H9 (cell line): ENCODE measurements at regions not wholly inside any gene's neighbourhood (a gene's known extent, or its start where the extent isn't known, plus 50 kb on each side); places are given as distances from the start of the nearest gene placed in this dataset.

Source experiments
- DNase-seq: peaks from one replicate; pipeline ENCODE4 v3.0.0-alpha.2; 2017
- H2AFZ ChIP-seq: one replicate; pipeline ENCODE4 v1.6.1; 2013; ENCODE audit warnings: mild to moderate bottlenecking, low read length, control low read depth, moderate library complexity
- H2AK5ac ChIP-seq: 2 replicates; pipeline ENCODE4 v1.6.1; 2013; ENCODE audit warnings: low read length, control low read depth, mixed read lengths; ENCODE audit not compliant: insufficient read length
- H2BK120ac ChIP-seq: one replicate; pipeline ENCODE4 v1.6.1; 2013; ENCODE audit warnings: low read depth, mild to moderate bottlenecking, low read length, control low read depth, inconsistent platforms; ENCODE audit not compliant: poor library complexity, severe bottlenecking
- H2BK12ac ChIP-seq: 2 replicates; pipeline ENCODE4 v1.6.1; 2013; ENCODE audit warnings: low read length, control low read depth, mixed read lengths, low read depth; ENCODE audit not compliant: insufficient read length
- H2BK15ac ChIP-seq: 2 replicates; pipeline ENCODE4 v1.6.1; 2013; ENCODE audit warnings: low read depth, low read length, control low read depth
- H2BK20ac ChIP-seq: one replicate; pipeline ENCODE4 v1.6.1; 2013; ENCODE audit warnings: low read depth, mild to moderate bottlenecking, low read length, control low read depth, inconsistent platforms; ENCODE audit not compliant: poor library complexity, severe bottlenecking
- H2BK5ac ChIP-seq: 2 replicates; pipeline ENCODE4 v1.6.1; 2013; ENCODE audit warnings: low read length, control low read depth, mixed read lengths; ENCODE audit not compliant: insufficient read length
- H3K14ac ChIP-seq: 2 replicates; pipeline ENCODE4 v1.6.1; 2013; ENCODE audit warnings: low read length, control low read depth; ENCODE audit not compliant: insufficient read depth
- H3K18ac ChIP-seq: 2 replicates; pipeline ENCODE4 v1.6.1; 2013; ENCODE audit warnings: low read depth, mild to moderate bottlenecking, mixed read lengths, low read length, control low read depth; ENCODE audit not compliant: insufficient read length
- H3K23ac ChIP-seq: 2 replicates; pipeline ENCODE4 v1.6.1; 2013; ENCODE audit warnings: low read length, control low read depth, mixed read lengths, low read depth; ENCODE audit not compliant: insufficient read length
- H3K23me2 ChIP-seq: 2 replicates; pipeline ENCODE4 v1.6.1; 2013; ENCODE audit warnings: low read depth, mild to moderate bottlenecking, mixed read lengths, low read length, control low read depth; ENCODE audit not compliant: insufficient read length, poor library complexity, severe bottlenecking
- H3K27ac ChIP-seq: 2 replicates; pipeline ENCODE4 v1.5.1; 2013; ENCODE audit warnings: low read length, control low read depth, mixed read lengths, low read depth; ENCODE audit not compliant: insufficient read length
- H3K27me3 ChIP-seq: 2 replicates; pipeline ENCODE4 v1.6.1; 2013; ENCODE audit warnings: low read length, control low read depth, inconsistent platforms; ENCODE audit not compliant: insufficient read depth
- H3K4ac ChIP-seq: 2 replicates; pipeline ENCODE4 v1.6.1; 2013; ENCODE audit warnings: low read depth, mild to moderate bottlenecking, control low read depth, inconsistent platforms, low read length, moderate library complexity
- H3K4me1 ChIP-seq: 2 replicates; pipeline ENCODE4 v1.6.1; 2013; ENCODE audit warnings: low read length, control low read depth, inconsistent platforms; ENCODE audit not compliant: insufficient read depth
- H3K4me2 ChIP-seq: 2 replicates; pipeline ENCODE4 v1.6.1; 2013; ENCODE audit warnings: low read length, control low read depth, mixed read lengths; ENCODE audit not compliant: insufficient read length, insufficient read depth
- H3K56ac ChIP-seq: 2 replicates; pipeline ENCODE4 v1.6.1; 2013; ENCODE audit warnings: low read depth, mild to moderate bottlenecking, mixed read lengths, low read length, control low read depth; ENCODE audit not compliant: insufficient read length
- H3K79me1 ChIP-seq: 2 replicates; pipeline ENCODE4 v1.6.1; 2013; ENCODE audit warnings: low read depth, mild to moderate bottlenecking, moderate library complexity, low read length, control low read depth, inconsistent platforms; ENCODE audit not compliant: insufficient read depth, poor library complexity, severe bottlenecking
- H3K79me2 ChIP-seq: 2 replicates; pipeline ENCODE4 v1.6.1; 2013; ENCODE audit warnings: low read length, control low read depth, inconsistent platforms; ENCODE audit not compliant: insufficient read depth
- H3K9ac ChIP-seq: 2 replicates; pipeline ENCODE4 v1.6.1; 2013; ENCODE audit warnings: low read length, control low read depth, mixed read lengths; ENCODE audit not compliant: insufficient read length; ENCODE audit errors: extremely low read depth
- H3K9me3 ChIP-seq: one replicate; pipeline ENCODE4 v1.6.1; 2013; ENCODE audit warnings: low read depth, low read length, inconsistent platforms; ENCODE audit not compliant: control insufficient read depth
- H3T11ph ChIP-seq: one replicate; pipeline ENCODE4 v1.6.1; 2013; ENCODE audit warnings: mild to moderate bottlenecking, low read length, control low read depth, inconsistent platforms
- H4K20me1 ChIP-seq: one replicate; pipeline ENCODE4 v1.6.1; 2013; ENCODE audit not compliant: control insufficient read depth, insufficient read length, insufficient read depth
- H4K5ac ChIP-seq: 2 replicates; pipeline ENCODE4 v1.6.1; 2013; ENCODE audit warnings: low read depth, mild to moderate bottlenecking, mixed read lengths, low read length, control low read depth; ENCODE audit not compliant: insufficient read length
- H4K8ac ChIP-seq: replicated peaks from 2 replicates; pipeline ENCODE4 v1.6.1; 2013; ENCODE audit warnings: low read length, control low read depth, mixed read lengths, low read depth; ENCODE audit not compliant: insufficient read length
- H4K91ac ChIP-seq: 2 replicates; pipeline ENCODE4 v1.6.1; 2013; ENCODE audit warnings: low read depth, mild to moderate bottlenecking, moderate library complexity, mixed read lengths, low read length, control low read depth; ENCODE audit not compliant: insufficient read length
- H3K27ac Mint-ChIP-seq, 3 experiments: 2 replicates in 2 of 3; 3 replicates in 1 of 3; pipeline ENCODE4 v1.8.0; 2020 to 2021; ENCODE audit warnings: mixed read lengths in 3 of 3, mild to moderate bottlenecking in 1 of 3, moderate library complexity in 1 of 3
- H3K27me3 Mint-ChIP-seq: 2 replicates; pipeline ENCODE4 v1.8.0; 2021; ENCODE audit warnings: low read depth, mild to moderate bottlenecking, moderate library complexity, mixed read lengths
- H3K36me3 Mint-ChIP-seq, 3 experiments: 2 replicates in 2 of 3; 3 replicates in 1 of 3; pipeline ENCODE4 v1.8.0; 2020 to 2021; ENCODE audit warnings: low read depth in 3 of 3, mixed read lengths in 3 of 3; ENCODE audit not compliant: insufficient read depth in 1 of 3
- H3K4me1 Mint-ChIP-seq, 2 experiments: 2 replicates each; pipeline ENCODE4 v1.8.0; 2020; ENCODE audit warnings: mixed read lengths in 2 of 2
- H3K4me3 Mint-ChIP-seq, 2 experiments: 2 replicates in 1 of 2; 3 replicates in 1 of 2; pipeline ENCODE4 v1.8.0; 2020 to 2021; ENCODE audit warnings: mild to moderate bottlenecking in 2 of 2, mixed read lengths in 2 of 2, moderate library complexity in 1 of 2
- H3K9me3 Mint-ChIP-seq, 2 experiments: 2 replicates in 1 of 2; 3 replicates in 1 of 2; pipeline ENCODE4 v1.8.0; 2020; ENCODE audit warnings: mild to moderate bottlenecking in 2 of 2, mixed read lengths in 2 of 2, moderate library complexity in 1 of 2
- CTCF ChIP-seq: fragments of 200-600 bp; sonication (generic); conservative IDR thresholded peaks from 3 replicates; pipeline ENCODE4 v1.8.0; 2021; ENCODE audit warnings: antibody characterized with exemption, mild to moderate bottlenecking
- WGBS: extraction: QIAGEN DNeasy Blood & Tissue Kit; methylation state at CpG from one replicate; pipeline ENCODE4 v1.1.7; 2013; ENCODE audit warnings: missing lambda C conversion rate, low lambda C conversion rate, mixed read lengths; ENCODE audit not compliant: insufficient read length; ENCODE audit errors: extremely low coverage; 5-methylcytosine and 5-hydroxymethylcytosine counted together

- no peak overlapping the region for H3K9ac ChIP-seq
- no peak overlapping the region for H2AFZ ChIP-seq
- no peaks in the 10 kb centered on the region for H3K9me3 ChIP-seq
- no peaks in the 10 kb centered on the region for H3K27me3 ChIP-seq
- H3K4ac ChIP-seq, result no peak overlapping the region
- no peaks in the 10 kb centered on the region for H3K79me2 ChIP-seq
- H3K23me2 ChIP-seq, result no peaks in the 10 kb centered on the region
- H3K23ac ChIP-seq, result no peak overlapping the region
- whole genome bisulfite sequencing, result no CpG with 5 or more reads among the region's 2 CpGs
- no peak overlapping the region for H3K56ac ChIP-seq
- H2BK20ac ChIP-seq, result no peak overlapping the region
- no peaks in the 10 kb centered on the region for H3K79me1 ChIP-seq
- DNase-seq, result no peak
- Mint-ChIP-seq H3K27ac (no peak overlapping the region), H3K36me3 (no peaks in the 10 kb centered on the region), H3K4me1 (0 out of 4 replicates have a peak, but pooled peaks cover 0 to 4% of the 10 kb centered on the region in 2 experiments), H3K9me3 (no peaks in the 10 kb centered on the region), H3K4me3 (no peak overlapping the region), H3K27me3 (no peaks in the 10 kb centered on the region)
- no peak overlapping the region for H2BK5ac ChIP-seq
- H3K4me1 ChIP-seq, result no peaks in the 10 kb centered on the region
- no peak overlapping the region for H3T11ph ChIP-seq
- no peak overlapping the region for H3K14ac ChIP-seq
- no peak overlapping the region for H2BK120ac ChIP-seq
- H4K91ac ChIP-seq, result no peak overlapping the region
- no peak overlapping the region for H3K18ac ChIP-seq
- no peak overlapping the region for H2AK5ac ChIP-seq
- H3K27ac ChIP-seq, result no peak overlapping the region
- H2BK15ac ChIP-seq, result no peak overlapping the region
- no peak for TF ChIP-seq CTCF
- H4K20me1 ChIP-seq, result no peaks in the 10 kb centered on the region
- no peak overlapping the region for H3K4me2 ChIP-seq
- H4K8ac ChIP-seq, result no peak overlapping the region
- H2BK12ac ChIP-seq, result no peak overlapping the region
- no peak overlapping the region for H4K5ac ChIP-seq
Measured at GRCh38 chr4:127236889-127237288, 395.9 kb upstream of the INTU start.
